ENCODE measurements at regions not wholly inside any gene's neighbourhood (a gene's known extent, or its start where the extent isn't known, plus 50 kb on each side); places are given as distances from the start of the nearest gene placed in this dataset.

DNA sequence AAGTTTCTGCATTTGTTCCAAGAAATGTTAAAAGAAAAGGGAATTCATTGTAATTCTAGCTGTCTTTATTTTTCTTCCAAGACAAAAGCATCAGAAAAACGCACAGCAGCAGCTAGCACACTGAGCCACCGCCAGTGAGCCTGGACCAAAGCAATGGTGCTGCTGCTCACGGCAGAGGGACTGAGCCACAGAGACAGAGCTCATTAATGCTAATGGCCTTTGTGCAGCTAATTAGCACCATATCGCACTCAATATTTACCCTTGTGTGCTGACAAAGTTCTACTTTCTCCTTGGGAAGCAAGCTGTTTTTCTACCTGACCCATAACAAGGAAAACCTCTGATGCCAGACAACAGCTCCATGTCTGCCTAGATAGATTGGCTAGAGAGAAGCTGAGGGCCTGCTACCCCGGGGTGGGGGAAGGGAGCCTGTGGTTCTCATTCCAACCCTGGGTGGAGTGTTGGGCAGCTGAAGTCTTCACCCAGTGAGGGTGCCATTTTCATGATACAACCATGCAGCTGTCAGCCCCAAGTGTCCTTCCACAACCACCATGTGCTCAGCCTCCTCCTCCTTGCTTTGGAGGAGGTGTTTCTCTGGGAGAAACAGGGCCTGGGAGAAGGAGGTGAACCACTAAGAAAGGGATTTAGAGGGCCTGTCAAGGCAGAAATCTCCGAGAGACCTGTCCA is 131.1 kb upstream of the NCAM1 start:
- H2BK15ac ChIP-seq (ENCODE audit: low read depth, low read length): no peak overlapping the region
- no peaks in the 10 kb centered on the region for H4K20me1 ChIP-seq (ENCODE audit: insufficient read depth, low read length)
- no peak overlapping the region for H3K14ac ChIP-seq (replicated peaks; ENCODE audit: low read depth, low read length)
- no peak overlapping the region for H3K4me2 ChIP-seq (ENCODE audit: low read depth, low read length)
- no peak overlapping the region for H4K8ac ChIP-seq (ENCODE audit: low read depth in 2 of 2, low read length in 2 of 2)
- H3K18ac ChIP-seq (ENCODE audit: low read depth, low read length): no peak overlapping the region
- BruUV-seq (replicated peaks): no TSS peak
- H3K27ac ChIP-seq (ENCODE audit: insufficient read depth, low read length): no peak overlapping the region
- H3K27me3 ChIP-seq (ENCODE audit: control insufficient read depth, insufficient read depth, low read length): no peaks in the 10 kb centered on the region
- H3K79me1 ChIP-seq (ENCODE audit: low read depth in 1 of 2, low read length in 2 of 2): no peaks in the 10 kb centered on the region
- H2AK5ac ChIP-seq (ENCODE audit: low read depth, low read length): no peak overlapping the region
- no peak overlapping the region for H2AFZ ChIP-seq (replicated peaks; ENCODE audit: low read length, poor library complexity)
- intact Hi-C loops (cut with micrococcal nuclease) (no loop called here), dilution Hi-C loops (cut with HindIII; ENCODE audit: low sequenced_read_pairs, unreplicated experiment) (no loop called here), in situ Hi-C loops (cut with MboI; ENCODE audit: low sequenced_read_pairs) (no loop called here)
- DNase-seq (no peak), ATAC-seq (ENCODE audit: low read depth) (no peak)
- no peak for TF ChIP-seq CHD1 (IDR thresholded peaks at IDR 0.05; ENCODE audit: low read depth, low read length)
- no peak for TF ChIP-seq NFE2L2 (IDR thresholded peaks at IDR 0.05; ENCODE audit: low read depth, low read length)
- TF ChIP-seq, protein P1, sequence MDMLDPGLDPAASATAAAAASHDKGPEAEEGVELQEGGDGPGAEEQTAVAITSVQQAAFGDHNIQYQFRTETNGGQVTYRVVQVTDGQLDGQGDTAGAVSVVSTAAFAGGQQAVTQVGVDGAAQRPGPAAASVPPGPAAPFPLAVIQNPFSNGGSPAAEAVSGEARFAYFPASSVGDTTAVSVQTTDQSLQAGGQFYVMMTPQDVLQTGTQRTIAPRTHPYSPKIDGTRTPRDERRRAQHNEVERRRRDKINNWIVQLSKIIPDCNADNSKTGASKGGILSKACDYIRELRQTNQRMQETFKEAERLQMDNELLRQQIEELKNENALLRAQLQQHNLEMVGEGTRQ (IDR thresholded peaks at IDR 0.05; ENCODE audit: low read depth, low read length): no peak
- TF ChIP-seq RAD21 (IDR thresholded peaks at IDR 0.05; ENCODE audit: low read length): no peak
- TF ChIP-seq, protein P2, sequence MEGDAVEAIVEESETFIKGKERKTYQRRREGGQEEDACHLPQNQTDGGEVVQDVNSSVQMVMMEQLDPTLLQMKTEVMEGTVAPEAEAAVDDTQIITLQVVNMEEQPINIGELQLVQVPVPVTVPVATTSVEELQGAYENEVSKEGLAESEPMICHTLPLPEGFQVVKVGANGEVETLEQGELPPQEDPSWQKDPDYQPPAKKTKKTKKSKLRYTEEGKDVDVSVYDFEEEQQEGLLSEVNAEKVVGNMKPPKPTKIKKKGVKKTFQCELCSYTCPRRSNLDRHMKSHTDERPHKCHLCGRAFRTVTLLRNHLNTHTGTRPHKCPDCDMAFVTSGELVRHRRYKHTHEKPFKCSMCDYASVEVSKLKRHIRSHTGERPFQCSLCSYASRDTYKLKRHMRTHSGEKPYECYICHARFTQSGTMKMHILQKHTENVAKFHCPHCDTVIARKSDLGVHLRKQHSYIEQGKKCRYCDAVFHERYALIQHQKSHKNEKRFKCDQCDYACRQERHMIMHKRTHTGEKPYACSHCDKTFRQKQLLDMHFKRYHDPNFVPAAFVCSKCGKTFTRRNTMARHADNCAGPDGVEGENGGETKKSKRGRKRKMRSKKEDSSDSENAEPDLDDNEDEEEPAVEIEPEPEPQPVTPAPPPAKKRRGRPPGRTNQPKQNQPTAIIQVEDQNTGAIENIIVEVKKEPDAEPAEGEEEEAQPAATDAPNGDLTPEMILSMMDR (conservative IDR thresholded peaks at IDR 0.05; ENCODE audit: low read depth, low read length): no peak
- TF ChIP-seq MXI1 (IDR thresholded peaks at IDR 0.05; ENCODE audit: borderline replicate concordance, low read depth, low read length): no peak
- no peak for TF ChIP-seq CEBPB (IDR thresholded peaks at IDR 0.05; ENCODE audit: low read depth, low read length)
- no peak for TF ChIP-seq ELK1 (IDR thresholded peaks at IDR 0.05; ENCODE audit: borderline replicate concordance, low read depth, low read length)
- TF ChIP-seq SMC3 (IDR thresholded peaks at IDR 0.05; ENCODE audit: low read depth, low read length): no peak
- H3K4ac ChIP-seq (ENCODE audit: low read depth, low read length): no peak overlapping the region
- H3K56ac ChIP-seq (ENCODE audit: extremely low read depth, insufficient read depth, low read length): no peak overlapping the region
- no peak overlapping the region for H2BK120ac ChIP-seq (ENCODE audit: low read depth, low read length)
- no peak overlapping the region for H2BK5ac ChIP-seq (ENCODE audit: low read depth, low read length, poor library complexity, severe bottlenecking)
- ChIA-PET CTCF (interaction anchor here (0.5 kb wide), 1 partner anchor 16 kb away, joined by 3 read pairs; no protein-coding TSS in a partner anchor), POLR2A (ENCODE audit: unreplicated experiment) (no interaction called here)
- H3K9me1 ChIP-seq (ENCODE audit: insufficient read depth, low read length): no peaks in the 10 kb centered on the region
- no peak overlapping the region for H3K4me3 ChIP-seq (ENCODE audit: insufficient read depth, low read depth, low read length)
- H4K91ac ChIP-seq (ENCODE audit: insufficient read depth, low read depth, low read length): no peak overlapping the region
- H3K36me3 ChIP-seq (ENCODE audit: control insufficient read depth, insufficient read depth, low read length): no peaks in the 10 kb centered on the region
- H3K9ac ChIP-seq (ENCODE audit: low read depth, low read length): no peak overlapping the region
- no peak overlapping the region for H2AK9ac ChIP-seq (replicated peaks; ENCODE audit: low read depth, low read length, poor library complexity)
- no peaks in the 10 kb centered on the region for H3K4me1 ChIP-seq (ENCODE audit: control insufficient read depth, insufficient read depth, low read length)
- no peak overlapping the region for H3K23ac ChIP-seq (ENCODE audit: low read depth, low read length)
- H4K5ac ChIP-seq (ENCODE audit: low read depth, low read length): no peak overlapping the region
- 60% methylated on average over 2 of the region's 6 CpGs; no CpG with 5 or more reads in 1 of the 2 experiments for WGBS, 2 experiments (ENCODE audit: extremely low coverage in 2 of 2, insufficient read length in 1 of 2)
- H2BK20ac ChIP-seq (ENCODE audit: low read depth, low read length): no peak overlapping the region
- H3K9me3 ChIP-seq (ENCODE audit: control insufficient read depth, insufficient read depth, low read length): peaks cover 2% of the 10 kb centered on the region; the same call in 1 of the 2 replicates
